K562 (cell line): ENCODE measurements at regions not wholly inside any gene's neighbourhood (a gene's known extent, or its start where the extent isn't known, plus 50 kb on each side); places are given as distances from the start of the nearest gene placed in this dataset.

ENCODE experiments used
- ATAC-seq: fragments of 200-7000 bp; cut with Tn5 transposase; 3 replicates; pipeline ENCODE4 v1.9.1; 2020; ENCODE audit warnings: moderate library complexity
- BruUV-seq: library from RNA; stranded (reverse); fragments of 400-500 nt; replicated peaks from 2 replicates; lab custom pipeline; 2021; lab: Mats Ljungman, UMichigan
- CTCF ChIA-PET: fragments of 300-600 bp; formaldehyde crosslinking; extraction: SDS; loops from one replicate; lab custom pipeline; 2021; ENCODE audit warnings: low intra/inter-chr PET ratio; lab: Yijun Ruan, JAX
- POLR2A ChIA-PET: fragments of 300-600, 350-650 bp; sonication (Branson Sonifier 250); formaldehyde crosslinking; extraction: SDS; loops from one replicate; lab custom pipeline; 2021; ENCODE audit warnings: antibody characterized with exemption, inconsistent platforms; lab: Yijun Ruan, JAX
- DNase-seq, 4 experiments: peaks; one replicate each; pipeline versions ENCODE4 v3.0.0 to v3.0.0-alpha.2; 2011 to 2018; ENCODE audit warnings: low spot score in 3 of 4, mixed read lengths in 3 of 4; ENCODE audit errors: extremely low read depth in 1 of 4
- FAIRE-seq: peaks from 2 replicates; lab custom pipeline; 2011; peaks lifted over from hg19 to GRCh38; lab: Jason Lieb, UNC
- H2AFZ ChIP-seq: 2 replicates; pipeline ENCODE4 v1.6.0; 2011; ENCODE audit warnings: low read depth, low read length, control low read depth, inconsistent platforms
- H3K27ac ChIP-seq: fragments of 200-600 bp; 3 replicates; pipeline ENCODE4 v1.8.0; 2011; ENCODE audit warnings: low read depth, mild to moderate bottlenecking, control low read depth, inconsistent platforms, low read length, moderate library complexity, mixed read lengths; ENCODE audit errors: extremely low read depth
- H3K27me3 ChIP-seq, 2 experiments: fragments of 300-600 bp in 1 of 2; 2 replicates in 1 of 2; 3 replicates in 1 of 2; pipeline versions ENCODE4 v1.6.0 to v1.8.0; 2011; ENCODE audit warnings: inconsistent platforms in 2 of 2, low read length in 2 of 2, mild to moderate bottlenecking in 1 of 2, mixed read lengths in 1 of 2, moderate library complexity in 1 of 2; ENCODE audit not compliant: control insufficient read depth in 2 of 2, insufficient read depth in 2 of 2
- H3K36me3 ChIP-seq: fragments of 300-600 bp; 3 replicates; pipeline ENCODE4 v1.8.0; 2011; ENCODE audit warnings: mild to moderate bottlenecking, low read length, inconsistent platforms; ENCODE audit not compliant: control insufficient read depth, insufficient read depth
- H3K4me1 ChIP-seq, 2 experiments: fragments of 200-600 bp in 1 of 2; replicated peaks in 1 of 2; 2 replicates in 1 of 2; 3 replicates in 1 of 2; pipeline versions ENCODE4 v1.5.1 to v1.8.0; 2011; ENCODE audit warnings: inconsistent platforms in 2 of 2, low read length in 2 of 2, mild to moderate bottlenecking in 1 of 2, mixed read lengths in 1 of 2, moderate library complexity in 1 of 2; ENCODE audit not compliant: control insufficient read depth in 2 of 2, insufficient read depth in 2 of 2
- H3K4me2 ChIP-seq: 2 replicates; pipeline ENCODE4 v1.6.1; 2011; ENCODE audit warnings: low read length, control low read depth, inconsistent platforms, mixed read lengths; ENCODE audit not compliant: insufficient read depth
- H3K4me3 ChIP-seq: fragments of 200-600 bp; sonication (generic), shearing (Covaris generic); 2 replicates; pipeline ENCODE4 v1.5.1; 2016; ENCODE audit warnings: control low read depth, inconsistent platforms
- H3K79me2 ChIP-seq: fragments of 200-600 bp; 3 replicates; pipeline ENCODE4 v1.8.0; 2011; ENCODE audit warnings: low read length, inconsistent platforms; ENCODE audit not compliant: control insufficient read depth, insufficient read depth
- H3K9ac ChIP-seq, 2 experiments: 2 replicates each; pipeline versions ENCODE4 v1.6.0 to v1.6.1; 2011; ENCODE audit warnings: low read depth in 2 of 2, low read length in 2 of 2, control low read depth in 1 of 2, inconsistent platforms in 1 of 2, mild to moderate bottlenecking in 1 of 2, mixed read lengths in 1 of 2; ENCODE audit not compliant: insufficient read depth in 1 of 2
- H3K9me1 ChIP-seq: one replicate; pipeline ENCODE4 v1.6.0; 2011; ENCODE audit warnings: inconsistent platforms, mild to moderate bottlenecking, low read length, moderate library complexity; ENCODE audit not compliant: control insufficient read depth, insufficient read depth
- H3K9me3 ChIP-seq: replicated peaks from 2 replicates; pipeline ENCODE4 v1.5.1; 2011; ENCODE audit warnings: low read depth, low read length, inconsistent platforms; ENCODE audit not compliant: control insufficient read depth, insufficient read depth
- H4K20me1 ChIP-seq: replicated peaks from 2 replicates; pipeline ENCODE4 v1.6.1; 2011; ENCODE audit warnings: low read length, inconsistent platforms, mixed read lengths; ENCODE audit not compliant: control insufficient read depth, insufficient read depth
- ARHGAP35 ChIP-seq: fragments of 450-650 bp; IDR thresholded peaks from 2 replicates; pipeline ENCODE4 v1.6.1; 2018; ENCODE audit not compliant: partially characterized antibody
- EHMT2 ChIP-seq: fragments of 450-650 bp; IDR thresholded peaks from 2 replicates; pipeline ENCODE4 v1.6.1; 2018; ENCODE audit warnings: antibody characterized with exemption
- HDAC3 ChIP-seq: fragments of 450-650 bp; IDR thresholded peaks from 2 replicates; pipeline ENCODE4 v1.6.1; 2018; ENCODE audit warnings: borderline replicate concordance, mild to moderate bottlenecking, moderate library complexity; ENCODE audit not compliant: partially characterized antibody
- HSF4 ChIP-seq: fragments of 250-450 bp; sonication (Bioruptor Pico); IDR thresholded peaks from 2 replicates; pipeline ENCODE4 v2.1.2; 2022; ENCODE audit warnings: mild to moderate bottlenecking, moderate library complexity, borderline replicate concordance
- KAT8 ChIP-seq: fragments of 450-650 bp; IDR thresholded peaks from 2 replicates; pipeline ENCODE4 v1.6.1; 2016; ENCODE audit warnings: low read depth, mild to moderate bottlenecking
- MEF2A ChIP-seq: IDR thresholded peaks from 2 replicates; pipeline ENCODE4 v1.6.1; 2011; ENCODE audit warnings: low read depth, mild to moderate bottlenecking, low read length, moderate library complexity; ENCODE audit not compliant: control insufficient read depth
- NBN ChIP-seq: fragments of 450-650 bp; IDR thresholded peaks from 2 replicates; pipeline ENCODE4 v1.6.1; 2016; ENCODE audit warnings: low read depth, mild to moderate bottlenecking
- NELFE ChIP-seq: IDR thresholded peaks from 2 replicates; pipeline ENCODE4 v1.6.1; 2011; ENCODE audit warnings: mild to moderate bottlenecking; ENCODE audit not compliant: insufficient read depth, insufficient read length
- POLR3G ChIP-seq: IDR thresholded peaks from 2 replicates; pipeline ENCODE4 v1.6.1; 2011; ENCODE audit not compliant: insufficient read length, insufficient replicate concordance; ENCODE audit errors: extremely low read depth
- ZBTB17 ChIP-seq: fragments of 450-650 bp; formaldehyde crosslinking; IDR thresholded peaks from 2 replicates; pipeline ENCODE4 v1.4.0; 2020; ENCODE audit warnings: mild to moderate bottlenecking
- ZBTB7A ChIP-seq: IDR thresholded peaks from 2 replicates; pipeline ENCODE4 v1.6.1; 2011; ENCODE audit warnings: low read depth, mild to moderate bottlenecking, low read length, moderate library complexity, borderline replicate concordance; ENCODE audit not compliant: control insufficient read depth
- ZKSCAN8 ChIP-seq: fragments of 200-800 bp; sonication (Bioruptor generic); IDR thresholded peaks from 2 replicates; pipeline ENCODE4 v1.6.1; 2016; ENCODE audit warnings: missing genetic modification characterization, missing compliant biosample characterization
- ZNF436 ChIP-seq: fragments of 250-450, 450-650 bp; sonication (Bioruptor Pico); formaldehyde crosslinking; IDR thresholded peaks from 2 replicates; pipeline ENCODE4 v1.7.0; 2020; ENCODE audit warnings: mild to moderate bottlenecking
- ZNF639 ChIP-seq, 2 experiments: fragments of 200-800 bp in 1 of 2; sonication (Bioruptor generic) in 1 of 2; sonication (generic) in 1 of 2; formaldehyde crosslinking in 1 of 2; IDR thresholded peaks in 1 of 2; conservative IDR thresholded peaks in 1 of 2; 2 replicates each; pipeline versions ENCODE4 v1.5.0 to v1.6.1; 2016 to 2020; ENCODE audit warnings: missing compliant biosample characterization in 1 of 2, missing genetic modification characterization in 1 of 2, missing genetic modification reagents in 1 of 2
- WGBS: fragments of 100-300 bp; shearing (Covaris generic); methylation state at CpG from one replicate; pipeline ENCODE4 v1.1.6; 2016; ENCODE audit warnings: low coverage, mixed read lengths; ENCODE audit not compliant: insufficient coverage; ENCODE audit errors: missing lambda C conversion rate; 5-methylcytosine and 5-hydroxymethylcytosine counted together
- in situ Hi-C: fragments of 300-500 bp; cut with MboI; formaldehyde crosslinking; loops from 4 replicates; pipeline ENCODE4 v1.15.0; 2018; ENCODE audit warnings: inconsistent platforms, mixed read lengths
- intact Hi-C: fragments of 100-400 bp; cut with micrococcal nuclease; formaldehyde crosslinking; loops from 2 replicates; pipeline ENCODE4 v1.14.2; 2022
- TF ChIP-seq, protein P1 (sequence below), 2 experiments: IDR thresholded peaks in 1 of 2; conservative IDR thresholded peaks in 1 of 2; 2 replicates each; pipeline ENCODE4 v1.6.1; 2016; ENCODE audit warnings: low read depth in 2 of 2, mild to moderate bottlenecking in 1 of 2, missing compliant biosample characterization in 1 of 2, missing genetic modification characterization in 1 of 2, moderate library complexity in 1 of 2

DNA sequence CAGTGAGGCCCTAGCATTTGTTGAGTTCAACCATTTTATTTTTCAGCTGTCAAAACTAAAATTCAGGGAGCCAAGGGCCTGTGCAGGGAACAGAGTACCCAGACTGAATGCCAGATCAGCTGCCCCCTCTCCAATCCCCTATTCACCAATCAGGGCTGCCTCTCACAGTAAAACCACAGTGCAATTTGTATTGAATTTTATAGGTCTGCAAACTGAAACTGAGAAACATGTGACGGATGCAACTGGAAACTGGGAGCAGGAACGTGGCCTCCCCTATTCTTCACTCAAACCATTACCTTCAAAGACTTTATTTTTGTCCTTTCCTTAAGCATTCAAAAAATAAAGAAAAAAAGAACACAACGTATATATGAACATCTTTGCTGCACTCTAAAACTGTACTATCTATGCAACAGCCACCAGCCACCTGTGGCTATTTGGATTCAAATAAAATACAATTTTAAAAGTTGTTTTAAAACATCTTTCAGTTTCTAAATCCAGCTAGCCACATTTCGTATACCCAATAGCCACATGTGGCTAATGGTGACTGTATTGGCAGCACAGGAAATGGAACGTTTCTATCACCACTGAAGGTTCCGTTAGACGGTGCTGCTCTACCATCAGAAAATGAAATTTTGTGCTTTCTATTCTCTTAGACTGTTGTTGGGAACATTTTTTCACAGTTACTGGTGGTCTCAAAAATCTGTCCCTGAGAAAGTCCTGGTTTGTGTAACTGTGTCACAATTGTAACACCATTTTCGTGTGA lies 371.3 kb upstream of the FAR2 start:
- no peak for FAIRE-seq

More for the DNA sequence above, 371.3 kb upstream of the FAR2 start:
- no peak overlapping the region for H3K4me3 ChIP-seq
- H3K36me3 ChIP-seq: no peaks in the 10 kb centered on the region
- no peaks in the 10 kb centered on the region for H3K9me1 ChIP-seq
- H3K4me2 ChIP-seq: no peak overlapping the region
- 13% methylated on average over 8 of the region's 8 CpGs for WGBS
- POLR2A ChIA-PET: no interaction called here
- no peak for DNase-seq
- in situ Hi-C loops: no loop called here
- H3K9ac ChIP-seq: no peak overlapping the region
- TF ChIP-seq EHMT2 (no peak), ARHGAP35 (no peak), ZNF639 (CRISPR knock-in tag; conservative IDR thresholded peaks at IDR 0.05 in 1 of 2, IDR thresholded peaks at IDR 0.05 in 1 of 2) (no peak), HDAC3 (no peak), KAT8 (no peak), ZNF436 (no peak), HSF4 (CRISPR knock-in tag) (no peak), POLR3G (no peak), NELFE (no peak), ZBTB17 (CRISPR knock-in tag) (no peak), ZBTB7A (no peak), ZKSCAN8 (CRISPR knock-in tag) (no peak), NBN (no peak), MEF2A (no peak)
- TF ChIP-seq, protein P1, sequence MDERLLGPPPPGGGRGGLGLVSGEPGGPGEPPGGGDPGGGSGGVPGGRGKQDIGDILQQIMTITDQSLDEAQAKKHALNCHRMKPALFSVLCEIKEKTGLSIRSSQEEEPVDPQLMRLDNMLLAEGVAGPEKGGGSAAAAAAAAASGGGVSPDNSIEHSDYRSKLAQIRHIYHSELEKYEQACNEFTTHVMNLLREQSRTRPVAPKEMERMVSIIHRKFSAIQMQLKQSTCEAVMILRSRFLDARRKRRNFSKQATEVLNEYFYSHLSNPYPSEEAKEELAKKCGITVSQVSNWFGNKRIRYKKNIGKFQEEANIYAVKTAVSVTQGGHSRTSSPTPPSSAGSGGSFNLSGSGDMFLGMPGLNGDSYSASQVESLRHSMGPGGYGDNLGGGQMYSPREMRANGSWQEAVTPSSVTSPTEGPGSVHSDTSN (CRISPR knock-in tag; IDR thresholded peaks at IDR 0.05; ENCODE audit: low read depth): no peak
- TF ChIP-seq, protein P1 (tag; conservative IDR thresholded peaks at IDR 0.05; ENCODE audit: low read depth): no peak
- TF ChIP-seq, all 486 proteins: peak for 0
- H4K20me1 ChIP-seq: no peaks in the 10 kb centered on the region
- CTCF ChIA-PET: no interaction called here
- intact Hi-C loops: no loop called here
- H3K9me3 ChIP-seq: no peaks in the 10 kb centered on the region
- H2AFZ ChIP-seq: no peak overlapping the region
- no peak overlapping the region for H3K27ac ChIP-seq
- no peaks in the 10 kb centered on the region for H3K79me2 ChIP-seq
- H3K27me3 ChIP-seq: no peaks in the 10 kb centered on the region
- BruUV-seq: no TSS peak
- H3K4me1 ChIP-seq: peaks cover 0 to 6% of the 10 kb centered on the region in 2 experiments; a peak in 1 of 5 replicates
- ATAC-seq: no peak
